CD14-positive monocyte (primary cell): ENCODE measurements at regions not wholly inside any gene's neighbourhood (a gene's known extent, or its start where the extent isn't known, plus 50 kb on each side); places are given as distances from the start of the nearest gene placed in this dataset.

Experiments used
- DNase-seq, 3 donors: peaks; one replicate each; pipeline ENCODE4 v3.0.0-alpha.2; 2011 to 2022
- H2AFZ ChIP-seq: 2 replicates; pipeline ENCODE4 v1.6.0; 2012; ENCODE audit warnings: mild to moderate bottlenecking, low read depth, low read length, inconsistent platforms; ENCODE audit not compliant: insufficient read depth, poor library complexity, severe bottlenecking
- H3K27ac ChIP-seq, 2 donors: 1 replicate in 1 of 2; 2 replicates in 1 of 2; pipeline ENCODE4 v1.5.1; 2012 to 2013; ENCODE audit warnings: low read length in 2 of 2, control low read depth in 1 of 2, inconsistent platforms in 1 of 2, low read depth in 1 of 2, mild to moderate bottlenecking in 1 of 2
- H3K27me3 ChIP-seq, 2 donors: one replicate each; pipeline versions ENCODE4 v1.6.0 to v1.6.1; 2011 to 2013; ENCODE audit warnings: low read length in 2 of 2; ENCODE audit not compliant: control insufficient read depth in 2 of 2, insufficient read depth in 2 of 2
- H3K36me3 ChIP-seq, 2 donors: replicated peaks in 1 of 2; 1 replicate in 1 of 2; 2 replicates in 1 of 2; pipeline versions ENCODE4 v1.5.1 to v1.6.1; 2012 to 2013; ENCODE audit warnings: low read length in 2 of 2, control low read depth in 1 of 2, inconsistent platforms in 1 of 2, mild to moderate bottlenecking in 1 of 2; ENCODE audit not compliant: insufficient read depth in 2 of 2, control insufficient read depth in 1 of 2
- H3K4me1 ChIP-seq, 2 donors: 1 replicate in 1 of 2; 2 replicates in 1 of 2; pipeline versions ENCODE4 v1.5.1 to v1.6.1; 2012 to 2013; ENCODE audit warnings: low read length in 2 of 2, control low read depth in 1 of 2, inconsistent platforms in 1 of 2, mild to moderate bottlenecking in 1 of 2, moderate library complexity in 1 of 2; ENCODE audit not compliant: insufficient read depth in 2 of 2, control insufficient read depth in 1 of 2
- H3K4me2 ChIP-seq: replicated peaks from 2 replicates; pipeline ENCODE3; 2012; ENCODE audit warnings: low read length, moderate library complexity, mild to moderate bottlenecking; ENCODE audit not compliant: poor library complexity, severe bottlenecking; ENCODE audit errors: extremely low read depth
- H3K4me3 ChIP-seq, 3 experiments: fragments of 200-600 bp in 1 of 3; sonication (generic) in 1 of 3; replicated peaks in 1 of 3; 1 replicate in 2 of 3; 2 replicates in 1 of 3; pipeline ENCODE4 v1.5.1; 2011 to 2013; ENCODE audit warnings: low read length in 3 of 3, mild to moderate bottlenecking in 3 of 3, control low read depth in 2 of 3, low read depth in 2 of 3, inconsistent platforms in 1 of 3, moderate library complexity in 1 of 3
- H3K79me2 ChIP-seq: 2 replicates; pipeline ENCODE4 v1.6.0; 2012; ENCODE audit warnings: mild to moderate bottlenecking, control low read depth, inconsistent platforms, low read length, moderate library complexity; ENCODE audit not compliant: insufficient read depth
- H3K9ac ChIP-seq: 2 replicates; pipeline ENCODE4 v1.6.0; 2017; ENCODE audit warnings: low read length, mild to moderate bottlenecking; ENCODE audit not compliant: insufficient read depth, poor library complexity, severe bottlenecking
- H3K9me3 ChIP-seq, 2 donors: replicated peaks in 1 of 2; 1 replicate in 1 of 2; 2 replicates in 1 of 2; pipeline versions ENCODE4 v1.5.1 to v1.6.1; 2012 to 2013; ENCODE audit warnings: low read length in 2 of 2, control low read depth in 1 of 2; ENCODE audit not compliant: control insufficient read depth in 1 of 2, insufficient read depth in 1 of 2
- H4K20me1 ChIP-seq: 2 replicates; pipeline ENCODE4 v1.6.0; 2012; ENCODE audit warnings: mild to moderate bottlenecking, low read length, control low read depth, moderate library complexity; ENCODE audit not compliant: insufficient read depth
- H3K27ac Mint-ChIP-seq, 7 donors: one replicate each; pipeline ENCODE4 v1.8.0; 2020; ENCODE audit warnings: mild to moderate bottlenecking in 7 of 7, mixed read lengths in 7 of 7, moderate library complexity in 6 of 7, inconsistent platforms in 2 of 7
- H3K27me3 Mint-ChIP-seq, 3 donors: one replicate each; pipeline ENCODE4 v1.8.0; 2021 to 2022; ENCODE audit warnings: low read depth in 3 of 3, mild to moderate bottlenecking in 3 of 3, mixed read lengths in 3 of 3, moderate library complexity in 3 of 3, inconsistent platforms in 1 of 3
- H3K36me3 Mint-ChIP-seq, 2 donors: one replicate each; pipeline ENCODE4 v1.8.0; 2020; ENCODE audit warnings: mixed read lengths in 2 of 2, inconsistent platforms in 1 of 2, mild to moderate bottlenecking in 1 of 2
- H3K4me1 Mint-ChIP-seq: one replicate; pipeline ENCODE4 v1.8.0; 2020; ENCODE audit warnings: mild to moderate bottlenecking, mixed read lengths
- H3K4me3 Mint-ChIP-seq, 2 donors: one replicate each; pipeline ENCODE4 v1.8.0; 2020; ENCODE audit warnings: mild to moderate bottlenecking in 2 of 2, mixed read lengths in 2 of 2, moderate library complexity in 1 of 2
- H3K9me3 Mint-ChIP-seq, 7 donors: one replicate each; pipeline ENCODE4 v1.8.0; 2020 to 2022; ENCODE audit warnings: mixed read lengths in 7 of 7, mild to moderate bottlenecking in 6 of 7, moderate library complexity in 6 of 7, inconsistent platforms in 2 of 7
- CTCF ChIP-seq: fragments of 200-600 bp; IDR thresholded peaks from one replicate; pipeline ENCODE4 v1.8.0; 2022; ENCODE audit warnings: antibody characterized with exemption, mild to moderate bottlenecking
- WGBS: methylation state at CpG from one replicate; pipeline ENCODE4 v1.1.5; 2013; ENCODE audit warnings: missing lambda C conversion rate; ENCODE audit not compliant: insufficient coverage; 5-methylcytosine and 5-hydroxymethylcytosine counted together
- intact Hi-C, 2 donors: fragments of 100-400 bp; cut with micrococcal nuclease; formaldehyde crosslinking; loops; one replicate each; pipeline versions ENCODE4 v1.15.0 to v1.15.1; 2023

DNA sequence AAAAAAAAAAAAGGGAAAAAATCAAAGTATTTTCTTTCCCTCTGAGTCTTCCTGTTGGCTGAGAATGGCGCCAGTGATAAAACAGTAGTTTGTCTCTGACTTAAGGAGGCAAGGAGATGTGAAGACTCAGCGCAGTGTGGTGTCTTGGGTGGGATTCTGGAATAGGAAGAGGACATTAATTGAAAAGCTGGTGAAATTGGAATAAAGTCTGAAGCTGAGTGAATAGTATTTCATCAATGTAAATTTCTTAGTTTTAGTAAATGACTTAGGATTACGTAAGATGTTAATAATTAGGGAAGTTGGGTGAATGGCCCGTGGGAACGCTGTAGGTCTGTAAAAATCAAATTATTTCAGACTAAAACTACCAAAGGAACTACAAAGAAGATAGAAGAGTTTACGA, 122.8 kb upstream of the ZNF217 start:
- DNase-seq, result peak; percentile 58 to 81 (median 76)
- peaks cover 50% of the 10 kb centered on the region for H3K4me1 Mint-ChIP-seq
- H3K4me3 Mint-ChIP-seq, result peak overlapping the region in 1 of 2 donors; percentile 78
- H4K20me1 ChIP-seq, result no peaks in the 10 kb centered on the region
- H3K27me3 ChIP-seq, result no peaks in the 10 kb centered on the region
- peaks cover 54 to 60% of the 10 kb centered on the region in 2 donors for H3K4me1 ChIP-seq
- peak overlapping the region in 1 of 3 experiments; percentile 21 for H3K4me3 ChIP-seq
- H3K9ac ChIP-seq, result no peak overlapping the region
- peak overlapping the region; percentile 20 for H3K4me2 ChIP-seq
- no peaks in the 10 kb centered on the region for H3K9me3 ChIP-seq
- no peaks in the 10 kb centered on the region for H3K36me3 ChIP-seq
- peak overlapping the region; percentile 81 to 83 for H3K27ac ChIP-seq
- H3K27ac Mint-ChIP-seq, result peak overlapping the region; percentile 89 to 96 (median 94)
- no peak overlapping the region for H2AFZ ChIP-seq
- peaks cover 0 to 3% (median 0%) of the 10 kb centered on the region in 7 donors for H3K9me3 Mint-ChIP-seq
- H3K36me3 Mint-ChIP-seq, result no peaks in the 10 kb centered on the region
- H3K79me2 ChIP-seq, result no peaks in the 10 kb centered on the region
- WGBS, result 93% methylated on average over 2 of the region's 6 CpGs
- peaks cover 0 to 1% (median 0%) of the 10 kb centered on the region in 3 donors for H3K27me3 Mint-ChIP-seq
- no peak for TF ChIP-seq CTCF
- intact Hi-C loops, result no loop called here

- H2AFZ ChIP-seq, result no peak overlapping the region
- H3K4me3 Mint-ChIP-seq, result no peak overlapping the region
- peaks cover 52% of the 10 kb centered on the region in 2 donors for H3K4me1 ChIP-seq
- no peaks in the 10 kb centered on the region for H4K20me1 ChIP-seq
- DNase-seq, result no peak
- no peaks in the 10 kb centered on the region for H3K36me3 Mint-ChIP-seq
- no peak overlapping the region for H3K4me2 ChIP-seq
- no peak for TF ChIP-seq CTCF
- no peak overlapping the region for H3K4me3 ChIP-seq
- peaks cover 0 to 2% (median 1%) of the 10 kb centered on the region in 3 donors for H3K27me3 Mint-ChIP-seq
- H3K9me3 Mint-ChIP-seq, result peaks cover 0 to 3% (median 0%) of the 10 kb centered on the region in 7 donors
- H3K36me3 ChIP-seq, result no peaks in the 10 kb centered on the region
- no peaks in the 10 kb centered on the region for H3K79me2 ChIP-seq
- H3K9ac ChIP-seq, result no peak overlapping the region
- no peaks in the 10 kb centered on the region for H3K27me3 ChIP-seq
- peak overlapping the region in 2 of 7 donors; percentile 50 to 83 for H3K27ac Mint-ChIP-seq
- H3K9me3 ChIP-seq, result no peaks in the 10 kb centered on the region
- H3K27ac ChIP-seq, result no peak overlapping the region
- intact Hi-C loops, result no loop called here
- peaks cover 47% of the 10 kb centered on the region for H3K4me1 Mint-ChIP-seq
- WGBS, result 100% methylated on average over 4 of the region's 4 CpGs
Measured at GRCh38 chr20:53714524-53714923, 120.9 kb upstream of the ZNF217 start.
